H1 (cell line): ENCODE measurements at regions not wholly inside any gene's neighbourhood (a gene's known extent, or its start where the extent isn't known, plus 50 kb on each side); places are given as distances from the start of the nearest gene placed in this dataset.

Source experiments
- CTCF ChIA-PET: fragments of 300-600 bp; sonication (Branson Sonifier 250); formaldehyde crosslinking; loops from one replicate; lab custom pipeline; 2021; ENCODE audit not compliant: partially characterized antibody; lab: Charles Lee
- POLR2A ChIA-PET: fragments of 300-600 bp; sonication (Branson Sonifier 250); formaldehyde crosslinking; loops from one replicate; lab custom pipeline; 2021; ENCODE audit warnings: inconsistent platforms; ENCODE audit not compliant: partially characterized antibody; lab: Charles Lee
- DNase-seq, 2 experiments: peaks; one replicate each; pipeline versions ENCODE4 v3.0.0 to v3.0.0-alpha.2; 2010 to 2022; ENCODE audit warnings: low spot score in 2 of 2, low read depth in 1 of 2, mixed read lengths in 1 of 2
- FAIRE-seq: peaks from 2 replicates; lab custom pipeline; 2011; peaks lifted over from hg19 to GRCh38; lab: Jason Lieb, UNC
- H2AFZ ChIP-seq: 2 replicates; pipeline ENCODE4 v1.8.1; 2012; ENCODE audit warnings: low read length, inconsistent platforms
- H2AK5ac ChIP-seq: 2 replicates; pipeline ENCODE4 v1.6.1; 2013; ENCODE audit warnings: low read depth, low read length
- H2BK120ac ChIP-seq: replicated peaks from 2 replicates; pipeline ENCODE3; 2013; ENCODE audit warnings: low read depth, low read length, inconsistent platforms
- H2BK12ac ChIP-seq: 2 replicates; pipeline ENCODE4 v1.6.1; 2013; ENCODE audit warnings: low read depth, low read length
- H2BK15ac ChIP-seq: 2 replicates; pipeline ENCODE4 v1.6.1; 2013; ENCODE audit warnings: low read length
- H2BK20ac ChIP-seq: 2 replicates; pipeline ENCODE4 v1.6.1; 2013; ENCODE audit warnings: low read length
- H2BK5ac ChIP-seq: 2 replicates; pipeline ENCODE4 v1.6.1; 2013; ENCODE audit warnings: low read depth, low read length
- H3K14ac ChIP-seq: 2 replicates; pipeline ENCODE4 v1.6.1; 2013; ENCODE audit warnings: inconsistent platforms; ENCODE audit not compliant: insufficient read length
- H3K18ac ChIP-seq: 2 replicates; pipeline ENCODE4 v1.6.1; 2013; ENCODE audit warnings: low read length; ENCODE audit errors: extremely low read depth
- H3K23ac ChIP-seq: 2 replicates; pipeline ENCODE4 v1.6.1; 2013; ENCODE audit warnings: inconsistent platforms; ENCODE audit not compliant: insufficient read length
- H3K23me2 ChIP-seq: 2 replicates; pipeline ENCODE4 v1.6.1; 2013; ENCODE audit warnings: low read depth, low read length
- H3K27ac ChIP-seq: 2 replicates; pipeline ENCODE4 v1.6.1; 2011; ENCODE audit warnings: low read depth, low read length, inconsistent platforms
- H3K27me3 ChIP-seq, 4 experiments: replicated peaks in 1 of 4; 1 replicate in 1 of 4; 2 replicates in 3 of 4; pipeline versions ENCODE4 v1.6.1 to v1.8.1; 2011 to 2013; ENCODE audit warnings: low read length in 3 of 4, mild to moderate bottlenecking in 3 of 4, inconsistent platforms in 2 of 4, mixed read lengths in 2 of 4, moderate library complexity in 1 of 4; ENCODE audit not compliant: control insufficient read depth in 3 of 4, insufficient read depth in 3 of 4; ENCODE audit errors: extremely low read depth in 1 of 4
- H3K36me3 ChIP-seq, 4 experiments: 2 replicates each; pipeline versions ENCODE4 v1.6.1 to v1.8.1; 2011 to 2013; ENCODE audit warnings: mild to moderate bottlenecking in 4 of 4, low read length in 3 of 4, moderate library complexity in 2 of 4, control low read depth in 1 of 4, inconsistent platforms in 1 of 4; ENCODE audit not compliant: insufficient read depth in 4 of 4, control insufficient read depth in 2 of 4
- H3K4ac ChIP-seq: replicated peaks from 2 replicates; pipeline ENCODE3; 2013; ENCODE audit warnings: low read length, low read depth, mixed read lengths, inconsistent platforms; ENCODE audit not compliant: insufficient read length
- H3K4me1 ChIP-seq, 4 experiments: replicated peaks in 1 of 4; 1 replicate in 1 of 4; 2 replicates in 3 of 4; pipeline versions ENCODE4 v1.6.1 to v1.8.1; 2011 to 2013; ENCODE audit warnings: low read length in 3 of 4, inconsistent platforms in 2 of 4, mixed read lengths in 1 of 4; ENCODE audit not compliant: insufficient read depth in 4 of 4, control insufficient read depth in 3 of 4
- H3K4me2 ChIP-seq, 2 experiments: 2 replicates each; pipeline versions ENCODE4 v1.6.1 to v1.8.1; 2011 to 2013; ENCODE audit warnings: low read depth in 2 of 2, low read length in 2 of 2, control low read depth in 1 of 2, inconsistent platforms in 1 of 2, mild to moderate bottlenecking in 1 of 2; ENCODE audit not compliant: insufficient read depth in 1 of 2
- H3K4me3 ChIP-seq, 4 experiments: fragments of 200-600, 300-600 bp in 1 of 4; sonication (generic), shearing (Covaris generic), sonication (Bioruptor Twin) in 1 of 4; 2 replicates each; pipeline versions ENCODE4 v1.5.1 to v1.8.1; 2011 to 2016; ENCODE audit warnings: low read length in 4 of 4, low read depth in 3 of 4, control low read depth in 2 of 4, inconsistent platforms in 2 of 4, mild to moderate bottlenecking in 2 of 4, mixed read lengths in 1 of 4, moderate library complexity in 1 of 4; ENCODE audit not compliant: insufficient read depth in 2 of 4; ENCODE audit errors: extremely low read depth in 1 of 4
- H3K56ac ChIP-seq: replicated peaks from 2 replicates; pipeline ENCODE3; 2013; ENCODE audit warnings: low read depth, mild to moderate bottlenecking, mixed read lengths, low read length, inconsistent platforms; ENCODE audit not compliant: insufficient read length
- H3K79me1 ChIP-seq: 2 replicates; pipeline ENCODE4 v1.6.1; 2013; ENCODE audit warnings: low read depth, low read length, control low read depth
- H3K79me2 ChIP-seq, 2 experiments: 2 replicates each; pipeline versions ENCODE4 v1.6.1 to v1.8.1; 2012 to 2013; ENCODE audit warnings: low read length in 2 of 2, mild to moderate bottlenecking in 2 of 2, inconsistent platforms in 1 of 2; ENCODE audit not compliant: insufficient read depth in 2 of 2, control insufficient read depth in 1 of 2
- H3K9ac ChIP-seq, 4 experiments: replicated peaks in 1 of 4; 1 replicate in 1 of 4; 2 replicates in 3 of 4; pipeline versions ENCODE4 v1.6.1 to v1.8.1; 2011 to 2013; ENCODE audit warnings: low read depth in 3 of 4, low read length in 3 of 4, control low read depth in 2 of 4, mild to moderate bottlenecking in 2 of 4, moderate library complexity in 2 of 4, inconsistent platforms in 1 of 4; ENCODE audit errors: extremely low read depth in 1 of 4
- H3K9me3 ChIP-seq, 2 experiments: 2 replicates each; pipeline versions ENCODE4 v1.6.1 to v1.8.1; 2012 to 2013; ENCODE audit warnings: mild to moderate bottlenecking in 2 of 2, moderate library complexity in 2 of 2, control low read depth in 1 of 2, inconsistent platforms in 1 of 2, low read depth in 1 of 2, low read length in 1 of 2, mixed read lengths in 1 of 2; ENCODE audit not compliant: insufficient read depth in 2 of 2
- H4K20me1 ChIP-seq, 2 experiments: replicated peaks in 1 of 2; 2 replicates each; pipeline versions ENCODE3 to v1.8.1; 2011 to 2013; ENCODE audit warnings: inconsistent platforms in 2 of 2, low read length in 2 of 2, mild to moderate bottlenecking in 1 of 2; ENCODE audit not compliant: insufficient read depth in 2 of 2, control insufficient read depth in 1 of 2
- H4K5ac ChIP-seq: 2 replicates; pipeline ENCODE4 v1.6.1; 2013; ENCODE audit warnings: low read length, low read depth, mixed read lengths, inconsistent platforms; ENCODE audit not compliant: insufficient read length
- H4K8ac ChIP-seq: 2 replicates; pipeline ENCODE4 v1.8.0; 2013; ENCODE audit warnings: mild to moderate bottlenecking, moderate library complexity, low read length, inconsistent platforms; ENCODE audit not compliant: insufficient read depth; ENCODE audit errors: extremely low read depth
- H4K91ac ChIP-seq: replicated peaks from 2 replicates; pipeline ENCODE3; 2013; ENCODE audit warnings: low read length, mixed read lengths, inconsistent platforms; ENCODE audit not compliant: insufficient read length
- ASH2L ChIP-seq: fragments of 200-600, 300-600 bp; sonication (generic); IDR thresholded peaks from one replicate; pipeline ENCODE4 v1.7.1; 2017; ENCODE audit warnings: low read length
- ATF2 ChIP-seq: IDR thresholded peaks from 2 replicates; pipeline ENCODE4 v1.6.1; 2012; ENCODE audit warnings: low read length, inconsistent platforms
- CBX5 ChIP-seq: fragments of 300-800, 300-1000 bp; sonication (generic); IDR thresholded peaks from 2 replicates; pipeline ENCODE4 v1.7.1; 2016; ENCODE audit warnings: antibody characterized with exemption, low read length, low read depth
- CHD2 ChIP-seq: IDR thresholded peaks from 2 replicates; pipeline ENCODE4 v1.6.1; 2012; ENCODE audit warnings: low read length, improper control_type of control experiment
- E2F6 ChIP-seq: IDR thresholded peaks from 2 replicates; pipeline ENCODE4 v1.6.1; 2012; ENCODE audit warnings: inconsistent platforms
- FOSL1 ChIP-seq: IDR thresholded peaks from 2 replicates; pipeline ENCODE4 v1.6.1; 2011; ENCODE audit warnings: mild to moderate bottlenecking, low read depth, low read length, moderate library complexity; ENCODE audit not compliant: insufficient read depth
- GTF2F1 ChIP-seq: IDR thresholded peaks from 2 replicates; pipeline ENCODE4 v1.6.1; 2012; ENCODE audit warnings: low read depth, low read length, improper control_type of control experiment, borderline replicate concordance
- KDM5A ChIP-seq: fragments of 200-600 bp; IDR thresholded peaks from 2 replicates; pipeline ENCODE4 v1.7.1; 2012; ENCODE audit warnings: mild to moderate bottlenecking, low read length, inconsistent platforms, mixed read lengths
- MAX ChIP-seq: IDR thresholded peaks from 2 replicates; pipeline ENCODE4 v1.6.1; 2012; ENCODE audit warnings: inconsistent platforms
- POLR2A ChIP-seq, 2 experiments: IDR thresholded peaks; 1 replicate in 1 of 2; 2 replicates in 1 of 2; pipeline ENCODE4 v1.6.1; 2011; ENCODE audit warnings: low read depth in 2 of 2, low read length in 2 of 2, mild to moderate bottlenecking in 2 of 2; ENCODE audit errors: control extremely low read depth in 1 of 2
- RXRA ChIP-seq: IDR thresholded peaks from 2 replicates; pipeline ENCODE4 v1.6.1; 2011; ENCODE audit warnings: low read depth, mild to moderate bottlenecking, low read length, moderate library complexity; ENCODE audit not compliant: insufficient read depth
- SUZ12 ChIP-seq: fragments of 200-600 bp; sonication (generic); IDR thresholded peaks from 2 replicates; pipeline ENCODE4 v1.6.1; 2012; ENCODE audit warnings: mild to moderate bottlenecking, inconsistent platforms, low read length, moderate library complexity, mixed read lengths
- WGBS, 2 experiments: shearing (Covaris generic) in 1 of 2; methylation state at CpG; one replicate each; pipeline versions ENCODE4 v1.1.6 to v1.1.7; 2013 to 2015; ENCODE audit warnings: low lambda C conversion rate in 2 of 2, mixed read lengths in 2 of 2, inconsistent platforms in 1 of 2, low coverage in 1 of 2, missing lambda C conversion rate in 1 of 2; ENCODE audit not compliant: insufficient replicate concordance in 2 of 2, insufficient coverage in 1 of 2, insufficient read length in 1 of 2; ENCODE audit errors: extremely low coverage in 1 of 2, missing lambda C conversion rate in 1 of 2; 5-methylcytosine and 5-hydroxymethylcytosine counted together

- WGBS, 2 experiments: 89% methylated on average over 1 of the region's 1 CpG; no CpG with 5 or more reads in 1 of the 2 experiments
- H3K79me2 ChIP-seq: no peaks in the 10 kb centered on the region
- no peak for FAIRE-seq
Observed at GRCh38 chr6:21502682-21503081, 90.9 kb upstream of the SOX4 start.

More at GRCh38 chr6:21502682-21503081, 90.9 kb upstream of the SOX4 start:
- no peaks in the 10 kb centered on the region for H3K4me1 ChIP-seq
- no peak overlapping the region for H4K5ac ChIP-seq
- H4K8ac ChIP-seq: no peak overlapping the region
- H3K9me3 ChIP-seq: no peaks in the 10 kb centered on the region
- no peak overlapping the region for H3K9ac ChIP-seq
- H3K79me1 ChIP-seq: no peaks in the 10 kb centered on the region
- no peak overlapping the region for H3K23ac ChIP-seq
- no peak overlapping the region for H3K4ac ChIP-seq
- no peaks in the 10 kb centered on the region for H3K27me3 ChIP-seq
- H3K23me2 ChIP-seq: no peaks in the 10 kb centered on the region
- CTCF ChIA-PET: no interaction called here
- H3K36me3 ChIP-seq: no peaks in the 10 kb centered on the region
- no peak overlapping the region for H4K91ac ChIP-seq
- H3K14ac ChIP-seq: no peak overlapping the region
- no peak overlapping the region for H2BK120ac ChIP-seq
- no peak for DNase-seq
- H3K18ac ChIP-seq: no peak overlapping the region
- no peak overlapping the region for H2BK20ac ChIP-seq
- no peak overlapping the region for H3K27ac ChIP-seq
- TF ChIP-seq FOSL1: no peak
- TF ChIP-seq RXRA: no peak
- no peak for TF ChIP-seq ATF2
- no peak for TF ChIP-seq GTF2F1
- no peak for TF ChIP-seq E2F6
- TF ChIP-seq KDM5A: no peak
- TF ChIP-seq ASH2L: no peak
- TF ChIP-seq SUZ12: no peak
- no peak for TF ChIP-seq POLR2A (IDR thresholded peaks at IDR 0.05; ENCODE audit: control extremely low read depth in 1 of 2, low read depth in 2 of 2, low read length in 2 of 2)
- no peak for TF ChIP-seq CHD2
- no peak for TF ChIP-seq CBX5
- TF ChIP-seq MAX: no peak
- H2BK12ac ChIP-seq: no peak overlapping the region
- no peak overlapping the region for H2BK5ac ChIP-seq
- POLR2A ChIA-PET: interaction anchor here (0.6 kb wide), 1 partner anchor 918 kb away, joined by 3 read pairs; no protein-coding TSS in a partner anchor
- no peak overlapping the region for H2BK15ac ChIP-seq
- no peak overlapping the region for H2AK5ac ChIP-seq
- no peak overlapping the region for H2AFZ ChIP-seq
- no peak overlapping the region for H3K4me2 ChIP-seq
- H4K20me1 ChIP-seq: no peaks in the 10 kb centered on the region
- no peak overlapping the region for H3K56ac ChIP-seq
- H3K4me3 ChIP-seq: no peak overlapping the region
